ENCODE measurements at regions not wholly inside any gene's neighbourhood (a gene's known extent, or its start where the extent isn't known, plus 50 kb on each side); places are given as distances from the start of the nearest gene placed in this dataset.
"Not testable (repeated sequence)": the region's sequence is repeated elsewhere in the genome, so short reads cannot be mapped to it uniquely, and the experiment has no call there.

- TF ChIP-seq CTCF (IDR thresholded peaks at IDR 0.05; ENCODE audit: extremely low read depth, missing control alignments), result no peak
These were observed 68.4 kb upstream of the EEF1E1 start for GRCh38 chr6:8170754-8171153.

GRCh38 chr6:8170245-8170644 lies 67.9 kb upstream of the EEF1E1 start:
- DNase-seq (ENCODE audit: low spot score), result no peak
- TF ChIP-seq CTCF (IDR thresholded peaks at IDR 0.05; ENCODE audit: extremely low read depth, missing control alignments), result no peak

More at GRCh38 chr6:8170754-8171153, 68.4 kb upstream of the EEF1E1 start:
- DNase-seq (ENCODE audit: low spot score), result no peak

- TF ChIP-seq CTCF (IDR thresholded peaks at IDR 0.05; ENCODE audit: extremely low read depth, missing control alignments), result no peak
- DNase-seq (ENCODE audit: low spot score), result no peak
These were observed 63.8 kb upstream of the EEF1E1 start for GRCh38 chr6:8166156-8166555.

GRCh38 chr6:8165008-8165407 lies 62.7 kb upstream of the EEF1E1 start:
- DNase-seq (ENCODE audit: low spot score), result not testable (repeated sequence)

- not testable (repeated sequence) for DNase-seq (ENCODE audit: low spot score)
These were observed 61.9 kb upstream of the EEF1E1 start for GRCh38 chr6:8164281-8164680.

- no peak for DNase-seq (ENCODE audit: low spot score)
- TF ChIP-seq CTCF (IDR thresholded peaks at IDR 0.05; ENCODE audit: extremely low read depth, missing control alignments), result no peak
These were observed 57.6 kb upstream of the EEF1E1 start for GRCh38 chr6:8159966-8160365.

GRCh38 chr6:8157839-8158238 lies 55.5 kb upstream of the EEF1E1 start:
- no peak for TF ChIP-seq CTCF (IDR thresholded peaks at IDR 0.05; ENCODE audit: extremely low read depth, missing control alignments)
- DNase-seq (ENCODE audit: low spot score), result no peak

- no peak for DNase-seq (ENCODE audit: low spot score)
- TF ChIP-seq CTCF (IDR thresholded peaks at IDR 0.05; ENCODE audit: extremely low read depth, missing control alignments), result no peak
These were observed 53.1 kb upstream of the EEF1E1 start for GRCh38 chr6:8155259-8156012.

Data from GM20000 (cell line).